DND-41 (cell line): ENCODE measurements at regions not wholly inside any gene's neighbourhood (a gene's known extent, or its start where the extent isn't known, plus 50 kb on each side); places are given as distances from the start of the nearest gene placed in this dataset.
"Not testable (repeated sequence)": the region's sequence is repeated elsewhere in the genome, so short reads cannot be mapped to it uniquely, and the experiment has no call there.

Source experiments
- ATAC-seq: fragments of 200-7000 bp; cut with Tn5 transposase; 3 replicates; pipeline ENCODE4 v1.9.1; 2021; ENCODE audit warnings: low read depth; ENCODE audit not compliant: insufficient read depth
- DNase-seq: peaks from one replicate; pipeline ENCODE4 v3.0.0-alpha.2; 2020
- H2AFZ ChIP-seq: 2 replicates; pipeline ENCODE4 v1.6.0; 2012; ENCODE audit warnings: low read depth, low read length
- H3K27ac ChIP-seq: 2 replicates; pipeline ENCODE4 v1.5.1; 2012; ENCODE audit warnings: low read length, inconsistent platforms
- H3K27me3 ChIP-seq: fragments of 200-600 bp; sonication (generic); 2 replicates; pipeline ENCODE4 v1.6.0; 2012; ENCODE audit warnings: low read length, mild to moderate bottlenecking, inconsistent platforms; ENCODE audit not compliant: insufficient read depth, poor library complexity
- H3K36me3 ChIP-seq: 2 replicates; pipeline ENCODE4 v1.5.1; 2012; ENCODE audit warnings: low read length, inconsistent platforms; ENCODE audit not compliant: insufficient read depth
- H3K4me1 ChIP-seq: 2 replicates; pipeline ENCODE4 v1.5.1; 2012; ENCODE audit warnings: mild to moderate bottlenecking, low read length; ENCODE audit not compliant: insufficient read depth
- H3K4me2 ChIP-seq: 2 replicates; pipeline ENCODE4 v1.6.0; 2012; ENCODE audit warnings: mild to moderate bottlenecking, moderate library complexity, low read length, inconsistent platforms; ENCODE audit not compliant: insufficient read depth
- H3K4me3 ChIP-seq, 2 experiments: fragments of 200-600 bp in 1 of 2; shearing (Covaris generic) in 1 of 2; 2 replicates each; pipeline ENCODE4 v1.5.1; 2012 to 2016; ENCODE audit warnings: inconsistent platforms in 2 of 2, low read length in 2 of 2, mild to moderate bottlenecking in 2 of 2, low read depth in 1 of 2, moderate library complexity in 1 of 2
- H3K79me2 ChIP-seq: 2 replicates; pipeline ENCODE4 v1.6.0; 2012; ENCODE audit warnings: low read length, inconsistent platforms; ENCODE audit not compliant: insufficient read depth
- H3K9ac ChIP-seq: 2 replicates; pipeline ENCODE4 v1.6.0; 2012; ENCODE audit warnings: low read depth, mild to moderate bottlenecking, inconsistent platforms, low read length, moderate library complexity
- H3K9me3 ChIP-seq: 2 replicates; pipeline ENCODE4 v1.5.1; 2012; ENCODE audit warnings: low read length, moderate library complexity, mild to moderate bottlenecking, inconsistent platforms; ENCODE audit not compliant: insufficient read depth, severe bottlenecking
- H4K20me1 ChIP-seq: 2 replicates; pipeline ENCODE4 v1.6.0; 2012; ENCODE audit warnings: low read length; ENCODE audit not compliant: insufficient read depth
- CTCF ChIP-seq: IDR thresholded peaks from 2 replicates; pipeline ENCODE4 v1.5.1; 2012; ENCODE audit warnings: borderline replicate concordance, low read length, moderate library complexity, mild to moderate bottlenecking; ENCODE audit not compliant: poor library complexity, severe bottlenecking; ENCODE audit errors: extremely low read depth
- EZH2 ChIP-seq: IDR thresholded peaks from 3 replicates; pipeline ENCODE4 v1.6.1; 2012; ENCODE audit warnings: borderline replicate concordance, low read depth, mild to moderate bottlenecking, moderate library complexity, low read length, inconsistent platforms; ENCODE audit not compliant: severe bottlenecking

- not testable (repeated sequence) for H3K9me3 ChIP-seq, DNase-seq, H3K27ac ChIP-seq, H2AFZ ChIP-seq, H3K27me3 ChIP-seq, H3K4me2 ChIP-seq, H3K4me3 ChIP-seq, H4K20me1 ChIP-seq, ATAC-seq, H3K36me3 ChIP-seq, H3K9ac ChIP-seq, H3K79me2 ChIP-seq
- peaks cover 20% of the 10 kb centered on the region for H3K4me1 ChIP-seq
These were observed 162.2 kb downstream of the LAT start for GRCh38 chr16:29146808-29147643.

- TF ChIP-seq EZH2 (no peak), CTCF (no peak)
- H3K4me1 ChIP-seq = peaks cover 13% of the 10 kb centered on the region
- H3K9ac ChIP-seq = no peak overlapping the region
- no peak overlapping the region for H2AFZ ChIP-seq
- no peak overlapping the region for H3K27ac ChIP-seq
- no peak overlapping the region for H3K4me2 ChIP-seq
- no peaks in the 10 kb centered on the region for H4K20me1 ChIP-seq
- H3K27me3 ChIP-seq = no peaks in the 10 kb centered on the region
- H3K79me2 ChIP-seq = no peaks in the 10 kb centered on the region
- H3K36me3 ChIP-seq = no peaks in the 10 kb centered on the region
- no peak overlapping the region for H3K4me3 ChIP-seq
- H3K9me3 ChIP-seq = no peaks in the 10 kb centered on the region
- DNase-seq = no peak
- ATAC-seq = no peak
These were observed 161.4 kb downstream of the LAT start for GRCh38 chr16:29146266-29146665.

- H3K4me2 ChIP-seq, H3K27ac ChIP-seq, ATAC-seq, H3K9ac ChIP-seq, H3K9me3 ChIP-seq, H3K27me3 ChIP-seq, DNase-seq, H4K20me1 ChIP-seq, H3K79me2 ChIP-seq, H3K36me3 ChIP-seq, H3K4me3 ChIP-seq, H2AFZ ChIP-seq: not testable (repeated sequence)
- peaks cover 13% of the 10 kb centered on the region for H3K4me1 ChIP-seq
These were observed 160.8 kb downstream of the LAT start for GRCh38 chr16:29145486-29146225.

GRCh38 chr16:29145086-29145485 lies 160.2 kb downstream of the LAT start:
- DNase-seq, H3K4me3 ChIP-seq, H3K36me3 ChIP-seq, H3K27ac ChIP-seq, H2AFZ ChIP-seq, H3K79me2 ChIP-seq, ATAC-seq, H3K9ac ChIP-seq, H4K20me1 ChIP-seq, H3K4me2 ChIP-seq, H3K9me3 ChIP-seq, H3K27me3 ChIP-seq: not testable (repeated sequence)
- H3K4me1 ChIP-seq = peaks cover 13% of the 10 kb centered on the region

- not testable (repeated sequence) for ATAC-seq, H3K36me3 ChIP-seq, H3K4me3 ChIP-seq, H3K4me2 ChIP-seq, H3K9ac ChIP-seq, H3K27ac ChIP-seq, H2AFZ ChIP-seq, H4K20me1 ChIP-seq, H3K27me3 ChIP-seq, H3K79me2 ChIP-seq, H3K9me3 ChIP-seq, DNase-seq
- H3K4me1 ChIP-seq = peaks cover 13% of the 10 kb centered on the region
These were observed 159.8 kb downstream of the LAT start for GRCh38 chr16:29144669-29145062.

GRCh38 chr16:29143739-29144668 lies 159.2 kb downstream of the LAT start:
- H3K27ac ChIP-seq, H3K79me2 ChIP-seq, DNase-seq, H3K9me3 ChIP-seq, H4K20me1 ChIP-seq, H3K4me3 ChIP-seq, ATAC-seq, H3K36me3 ChIP-seq, H3K9ac ChIP-seq, H2AFZ ChIP-seq, H3K4me1 ChIP-seq, H3K4me2 ChIP-seq, H3K27me3 ChIP-seq: not testable (repeated sequence)
